ENCODE measurements at regions not wholly inside any gene's neighbourhood (a gene's known extent, or its start where the extent isn't known, plus 50 kb on each side); places are given as distances from the start of the nearest gene placed in this dataset.

- TF ChIP-seq PRDM4 (tag by site-specific recombination; IDR thresholded peaks at IDR 0.05) (no peak), ZNF274 (IDR thresholded peaks at IDR 0.05; ENCODE audit: low read length) (no peak), ZNF274 (tag by site-specific recombination; IDR thresholded peaks at IDR 0.05; ENCODE audit: borderline replicate concordance) (no peak), AEBP2 (tag by site-specific recombination; IDR thresholded peaks at IDR 0.05; ENCODE audit: borderline replicate concordance) (no peak), CTCF (tag by site-specific recombination; IDR thresholded peaks at IDR 0.05) (no peak), ZNF114 (tag by site-specific recombination; IDR thresholded peaks at IDR 0.05) (no peak), ZNF76 (tag by site-specific recombination; IDR thresholded peaks at IDR 0.05; ENCODE audit: borderline replicate concordance, low read depth) (no peak), ATF2 (tag by site-specific recombination; IDR thresholded peaks at IDR 0.05; ENCODE audit: low read depth) (no peak), ZBTB49 (tag by site-specific recombination; IDR thresholded peaks at IDR 0.05; ENCODE audit: low read depth) (no peak), OSR2 (tag by site-specific recombination; IDR thresholded peaks at IDR 0.05) (no peak), ZBTB8A (tag by site-specific recombination; IDR thresholded peaks at IDR 0.05) (no peak), PBX3 (CRISPR knock-in tag; IDR thresholded peaks at IDR 0.05) (no peak), ZNF830 (tag by site-specific recombination; IDR thresholded peaks at IDR 0.05; ENCODE audit: low read depth) (no peak), ZBTB21 (tag by site-specific recombination; IDR thresholded peaks at IDR 0.05) (no peak)
Measured at GRCh38 chr1:181172082-181172481, 83.6 kb downstream of the IER5 start.
